HCT116 (cell line): ENCODE measurements at regions not wholly inside any gene's neighbourhood (a gene's known extent, or its start where the extent isn't known, plus 50 kb on each side); places are given as distances from the start of the nearest gene placed in this dataset.

ENCODE experiments used
- ATAC-seq: fragments of 200-7000 bp; cut with Tn5 transposase; 2 replicates; pipeline ENCODE4 v1.9.1; 2020; ENCODE audit warnings: mild to moderate bottlenecking, moderate library complexity
- BruUV-seq: library from RNA; stranded (reverse); fragments of 400-500 nt; replicated peaks from 2 replicates; lab custom pipeline; 2021; lab: Mats Ljungman, UMichigan
- CTCF ChIA-PET: fragments of 300-600 bp; sonication (Branson Sonifier 250); formaldehyde crosslinking; loops from one replicate; lab custom pipeline; 2021; ENCODE audit warnings: antibody characterized with exemption; lab: Charles Lee
- POLR2A ChIA-PET: fragments of 300-600, 350-600 bp; sonication (Branson Sonifier 250); formaldehyde crosslinking; loops from one replicate; lab custom pipeline; 2021; ENCODE audit warnings: antibody characterized with exemption; lab: Charles Lee
- RAD21 ChIA-PET, 2 experiments: fragments of 300-600 bp; sonication (Branson Sonifier 250); formaldehyde crosslinking; loops; one replicate each; lab custom pipeline; 2023; ENCODE audit warnings: low total read pairs in 2 of 2; ENCODE audit not compliant: uncharacterized antibody in 2 of 2, unreplicated experiment in 2 of 2, low non-redundant PET in 1 of 2; lab: Charles Lee
- DNase-seq: peaks from one replicate; pipeline ENCODE4 v3.0.0-alpha.2; 2010; ENCODE audit warnings: low read depth, low spot score
- H2AFZ ChIP-seq: fragments of 200-600 bp; shearing (Covaris generic), sonication (generic); 2 replicates; pipeline ENCODE4 v1.6.1; 2017; ENCODE audit warnings: low read depth, mixed run types, mixed read lengths, antibody characterized with exemption, low read length; ENCODE audit not compliant: poor library complexity, severe bottlenecking
- H3K27ac ChIP-seq: 2 replicates; pipeline ENCODE4 v1.5.1; 2012; ENCODE audit warnings: low read depth, low read length
- H3K27me3 ChIP-seq: fragments of 200-600 bp; sonication (generic); 2 replicates; pipeline ENCODE4 v1.6.1; 2016; ENCODE audit warnings: mixed run types, low read length, mixed read lengths; ENCODE audit not compliant: insufficient read depth
- H3K36me3 ChIP-seq, 2 experiments: fragments of 200-500 bp in 1 of 2; fragments of 200-600 bp in 1 of 2; sonication (Bioruptor generic) in 1 of 2; sonication (generic) in 1 of 2; 2 replicates each; pipeline versions ENCODE4 v1.5.1 to v1.6.1; 2014 to 2016; ENCODE audit warnings: low read length in 2 of 2, inconsistent platforms in 1 of 2, mixed read lengths in 1 of 2, mixed run types in 1 of 2; ENCODE audit not compliant: insufficient read depth in 2 of 2, control insufficient read depth in 1 of 2
- H3K4me1 ChIP-seq, 2 experiments: fragments of 200-600 bp in 1 of 2; sonication (generic) in 1 of 2; 2 replicates each; pipeline versions ENCODE4 v1.5.1 to v1.6.1; 2012 to 2017; ENCODE audit warnings: low read length in 2 of 2, inconsistent platforms in 1 of 2, mild to moderate bottlenecking in 1 of 2, mixed read lengths in 1 of 2, mixed run types in 1 of 2, moderate library complexity in 1 of 2; ENCODE audit not compliant: insufficient read depth in 2 of 2, control insufficient read depth in 1 of 2
- H3K4me2 ChIP-seq: fragments of 200-600 bp; sonication (generic); 2 replicates; pipeline ENCODE4 v1.6.1; 2017; ENCODE audit warnings: mixed run types, low read length, mixed read lengths
- H3K4me3 ChIP-seq, 2 experiments: fragments of 200-600 bp in 1 of 2; sonication (generic) in 1 of 2; replicated peaks in 1 of 2; 2 replicates each; pipeline ENCODE4 v1.5.1; 2011 to 2016; ENCODE audit warnings: low read length in 2 of 2, control low read depth in 1 of 2, low read depth in 1 of 2, mild to moderate bottlenecking in 1 of 2, mixed read lengths in 1 of 2, mixed run types in 1 of 2
- H3K79me2 ChIP-seq: fragments of 200-600 bp; sonication (generic); 2 replicates; pipeline ENCODE4 v1.6.1; 2017; ENCODE audit warnings: mild to moderate bottlenecking, mixed run types, low read length, moderate library complexity, mixed read lengths; ENCODE audit not compliant: insufficient read depth
- H3K9ac ChIP-seq: fragments of 200-600 bp; sonication (generic); 2 replicates; pipeline ENCODE4 v1.6.1; 2016; ENCODE audit warnings: low read length, mixed read lengths
- H3K9me2 ChIP-seq: fragments of 200-600 bp; sonication (generic), shearing (Covaris generic); 2 replicates; pipeline ENCODE4 v1.6.1; 2017; ENCODE audit warnings: mixed run types, mild to moderate bottlenecking, moderate library complexity; ENCODE audit not compliant: insufficient read depth
- H3K9me3 ChIP-seq, 2 experiments: fragments of 200-500 bp in 1 of 2; fragments of 200-600 bp in 1 of 2; sonication (Bioruptor generic) in 1 of 2; sonication (generic) in 1 of 2; 2 replicates each; pipeline ENCODE4 v1.6.1; 2014 to 2017; ENCODE audit warnings: low read length in 2 of 2, mixed read lengths in 2 of 2, inconsistent platforms in 1 of 2, low read depth in 1 of 2, mild to moderate bottlenecking in 1 of 2, mixed run types in 1 of 2, moderate library complexity in 1 of 2; ENCODE audit not compliant: control insufficient read depth in 1 of 2, insufficient read depth in 1 of 2
- H4K20me1 ChIP-seq: fragments of 200-600 bp; sonication (generic), shearing (Covaris generic); 2 replicates; pipeline ENCODE4 v1.6.1; 2017; ENCODE audit warnings: mixed run types, mild to moderate bottlenecking, moderate library complexity; ENCODE audit not compliant: insufficient read depth
- CBX3 ChIP-seq: IDR thresholded peaks from 2 replicates; pipeline ENCODE4 v1.6.1; 2012; ENCODE audit warnings: low read depth
- CEBPB ChIP-seq: IDR thresholded peaks from 2 replicates; pipeline ENCODE4 v1.6.1; 2012; ENCODE audit warnings: low read depth
- EGR1 ChIP-seq: IDR thresholded peaks from 2 replicates; pipeline ENCODE4 v1.6.1; 2012; ENCODE audit warnings: low read depth
- EZH2 ChIP-seq: fragments of 200-600 bp; sonication (generic); IDR thresholded peaks from 2 replicates; pipeline ENCODE4 v1.6.1; 2017; ENCODE audit warnings: antibody characterized with exemption, mixed run types
- EZH2phosphoT487 ChIP-seq: fragments of 200-600 bp; IDR thresholded peaks from 2 replicates; pipeline ENCODE4 v1.6.1; 2018; ENCODE audit warnings: antibody characterized with exemption, borderline replicate concordance
- FOSL1 ChIP-seq: IDR thresholded peaks from 2 replicates; pipeline ENCODE4 v1.6.1; 2012; ENCODE audit warnings: low read depth
- JUND ChIP-seq: IDR thresholded peaks from 2 replicates; pipeline ENCODE4 v1.6.1; 2012
- POLR2A ChIP-seq: IDR thresholded peaks from 2 replicates; pipeline ENCODE4 v1.7.0; 2011; ENCODE audit warnings: borderline replicate concordance; ENCODE audit not compliant: insufficient read depth, insufficient read length; ENCODE audit errors: extremely low read depth
- POLR2AphosphoS5 ChIP-seq: IDR thresholded peaks from 2 replicates; pipeline ENCODE4 v1.6.1; 2011; ENCODE audit warnings: mild to moderate bottlenecking, low read depth, low read length, moderate library complexity
- RAD21 ChIP-seq: IDR thresholded peaks from 2 replicates; pipeline ENCODE4 v1.6.1; 2012; ENCODE audit warnings: low read depth, mild to moderate bottlenecking
- SIN3A ChIP-seq: IDR thresholded peaks from 2 replicates; pipeline ENCODE4 v1.6.1; 2012; ENCODE audit warnings: low read depth
- YY1 ChIP-seq: IDR thresholded peaks from 2 replicates; pipeline ENCODE4 v1.6.1; 2011; ENCODE audit warnings: low read length, low read depth, moderate library complexity, mild to moderate bottlenecking; ENCODE audit not compliant: insufficient replicate concordance; ENCODE audit errors: extremely low read depth
- ZFX ChIP-seq: fragments of 450-650 bp; IDR thresholded peaks from 2 replicates; pipeline ENCODE4 v1.6.1; 2017
- ZNF274 ChIP-seq: fragments of 200-500 bp; sonication (Bioruptor generic); IDR thresholded peaks from 2 replicates; pipeline ENCODE4 v1.6.1; 2014; ENCODE audit warnings: mild to moderate bottlenecking, low read depth, low read length, inconsistent platforms
- intact Hi-C: fragments of 100-400 bp; cut with micrococcal nuclease; formaldehyde crosslinking; loops from 2 replicates; pipeline ENCODE4 v1.10.0; 2022
- TF ChIP-seq, protein P1 (sequence below): IDR thresholded peaks from 2 replicates; pipeline ENCODE4 v1.6.1; 2011; ENCODE audit warnings: mild to moderate bottlenecking, low read length, moderate library complexity; ENCODE audit not compliant: insufficient replicate concordance; ENCODE audit errors: extremely low read depth
- TF ChIP-seq, protein P2 (sequence below): IDR thresholded peaks from 2 replicates; pipeline ENCODE4 v1.6.1; 2012

DNA sequence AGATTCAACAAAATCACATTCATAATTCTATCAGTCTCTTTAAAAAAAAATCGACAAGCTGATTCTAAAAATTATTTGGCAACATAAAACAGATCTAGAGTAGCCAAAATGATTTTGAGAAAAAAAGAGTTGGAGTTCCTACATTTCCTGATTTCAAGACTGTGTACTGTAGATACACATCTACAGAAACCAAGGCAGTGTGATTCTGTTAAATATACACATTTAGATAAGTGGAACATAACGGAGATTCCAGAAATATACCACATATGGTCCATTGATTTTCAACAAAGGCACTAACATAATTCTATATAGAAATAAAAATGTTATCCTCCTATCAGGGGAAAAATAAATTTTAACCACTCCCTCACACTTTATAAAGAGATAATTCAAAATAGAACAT lies 467.0 kb downstream of the ADRA2A start:
- H3K4me1 ChIP-seq, result no peaks in the 10 kb centered on the region; a peak in 1 of 4 replicates
- H3K9ac ChIP-seq, result no peak overlapping the region
- intact Hi-C loops, result no loop called here
- H3K27ac ChIP-seq, result no peak overlapping the region
- H3K27me3 ChIP-seq, result peaks cover 22% of the 10 kb centered on the region
- no peak overlapping the region for H3K4me3 ChIP-seq
- no peak overlapping the region for H2AFZ ChIP-seq
- no peaks in the 10 kb centered on the region for H3K79me2 ChIP-seq
- CTCF ChIA-PET, result no interaction called here
- BruUV-seq, result no TSS peak
- POLR2A ChIA-PET, result no interaction called here
- H3K9me3 ChIP-seq, result no peaks in the 10 kb centered on the region
- H3K9me2 ChIP-seq, result no peaks in the 10 kb centered on the region
- DNase-seq (no peak), ATAC-seq (no peak)
- H4K20me1 ChIP-seq, result no peaks in the 10 kb centered on the region
- no peak overlapping the region for H3K4me2 ChIP-seq
- no peaks in the 10 kb centered on the region for H3K36me3 ChIP-seq
- RAD21 ChIA-PET, result no interaction called here
- TF ChIP-seq ZNF274 (no peak), YY1 (no peak), EZH2phosphoT487 (no peak), JUND (no peak), CBX3 (no peak)
- TF ChIP-seq, protein P1, sequence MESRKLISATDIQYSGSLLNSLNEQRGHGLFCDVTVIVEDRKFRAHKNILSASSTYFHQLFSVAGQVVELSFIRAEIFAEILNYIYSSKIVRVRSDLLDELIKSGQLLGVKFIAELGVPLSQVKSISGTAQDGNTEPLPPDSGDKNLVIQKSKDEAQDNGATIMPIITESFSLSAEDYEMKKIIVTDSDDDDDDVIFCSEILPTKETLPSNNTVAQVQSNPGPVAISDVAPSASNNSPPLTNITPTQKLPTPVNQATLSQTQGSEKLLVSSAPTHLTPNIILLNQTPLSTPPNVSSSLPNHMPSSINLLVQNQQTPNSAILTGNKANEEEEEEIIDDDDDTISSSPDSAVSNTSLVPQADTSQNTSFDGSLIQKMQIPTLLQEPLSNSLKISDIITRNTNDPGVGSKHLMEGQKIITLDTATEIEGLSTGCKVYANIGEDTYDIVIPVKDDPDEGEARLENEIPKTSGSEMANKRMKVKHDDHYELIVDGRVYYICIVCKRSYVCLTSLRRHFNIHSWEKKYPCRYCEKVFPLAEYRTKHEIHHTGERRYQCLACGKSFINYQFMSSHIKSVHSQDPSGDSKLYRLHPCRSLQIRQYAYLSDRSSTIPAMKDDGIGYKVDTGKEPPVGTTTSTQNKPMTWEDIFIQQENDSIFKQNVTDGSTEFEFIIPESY, result no peak
- TF ChIP-seq, protein P2, sequence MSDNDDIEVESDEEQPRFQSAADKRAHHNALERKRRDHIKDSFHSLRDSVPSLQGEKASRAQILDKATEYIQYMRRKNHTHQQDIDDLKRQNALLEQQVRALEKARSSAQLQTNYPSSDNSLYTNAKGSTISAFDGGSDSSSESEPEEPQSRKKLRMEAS, result no peak

DNA sequence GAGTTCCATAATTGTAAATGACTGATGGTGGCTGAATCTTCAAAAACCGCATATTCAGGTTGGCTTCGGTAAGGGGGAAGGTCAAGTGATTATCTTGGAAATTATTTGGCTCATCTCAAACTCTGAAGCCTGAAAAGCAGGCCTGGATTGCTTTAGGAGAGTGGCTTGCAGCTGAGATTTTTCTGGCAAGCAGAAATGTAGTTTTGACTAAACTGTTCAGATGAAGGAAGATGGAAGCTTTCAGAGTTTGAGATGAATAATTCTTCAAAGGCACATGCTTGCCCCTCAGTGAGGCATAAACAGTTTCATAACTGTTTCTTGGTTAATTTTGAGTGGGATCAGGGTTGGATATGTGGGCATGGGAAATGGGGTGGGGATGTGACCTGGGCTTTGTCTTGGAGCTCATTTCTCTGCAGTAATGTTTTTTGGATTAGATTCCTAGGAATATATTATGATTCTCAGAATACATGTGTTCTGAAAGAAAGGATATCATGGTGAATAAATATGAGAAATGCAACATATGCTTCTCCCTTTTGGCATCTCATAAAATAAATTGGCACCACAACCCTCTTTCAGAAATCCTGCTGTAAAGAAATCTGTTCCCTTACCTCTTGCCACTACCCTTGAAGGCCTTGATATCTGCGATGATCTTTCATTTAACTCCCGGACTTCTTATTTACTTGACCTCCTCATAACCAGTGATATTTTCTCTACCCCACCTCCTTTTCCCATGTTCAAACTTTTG lies 469.2 kb downstream of the ADRA2A start:
- H3K27ac ChIP-seq, result no peak overlapping the region
- no peak overlapping the region for H3K9ac ChIP-seq
- no peak overlapping the region for H3K4me2 ChIP-seq
- H3K4me1 ChIP-seq, result no peaks in the 10 kb centered on the region; a peak in 1 of 4 replicates
- H3K36me3 ChIP-seq, result no peaks in the 10 kb centered on the region
- no peaks in the 10 kb centered on the region for H3K9me3 ChIP-seq
- H2AFZ ChIP-seq, result no peak overlapping the region
- DNase-seq (no peak), ATAC-seq (no peak)
- ChIA-PET CTCF (no interaction called here), POLR2A (no interaction called here), RAD21 (no interaction called here)
- H3K79me2 ChIP-seq, result no peaks in the 10 kb centered on the region
- H3K9me2 ChIP-seq, result no peaks in the 10 kb centered on the region
- no peak overlapping the region for H3K4me3 ChIP-seq
- intact Hi-C loops, result no loop called here
- no peaks in the 10 kb centered on the region for H4K20me1 ChIP-seq
- BruUV-seq, result no TSS peak
- H3K27me3 ChIP-seq, result peaks cover 10% of the 10 kb centered on the region
- TF ChIP-seq YY1, result no peak
- no peak for TF ChIP-seq POLR2AphosphoS5
- TF ChIP-seq CBX3, result no peak
- no peak for TF ChIP-seq EZH2phosphoT487
- TF ChIP-seq JUND, result no peak
- TF ChIP-seq EZH2, result no peak
- TF ChIP-seq, protein P2, result no peak
- no peak for TF ChIP-seq FOSL1
- no peak for TF ChIP-seq RAD21
- TF ChIP-seq ZFX, result no peak
- TF ChIP-seq SIN3A, result no peak
- TF ChIP-seq, protein P1, result no peak
- no peak for TF ChIP-seq POLR2A
- TF ChIP-seq ZNF274, result no peak
- TF ChIP-seq EGR1, result no peak
- TF ChIP-seq CEBPB, result no peak
